HCT116 (cell line): ENCODE measurements at regions not wholly inside any gene's neighbourhood (a gene's known extent, or its start where the extent isn't known, plus 50 kb on each side); places are given as distances from the start of the nearest gene placed in this dataset.

Experiments used
- CEBPB ChIP-seq: IDR thresholded peaks from 2 replicates; pipeline ENCODE4 v1.6.1; 2012; ENCODE audit warnings: low read depth
- CTCF ChIP-seq, 3 experiments: fragments of 200-600 bp in 1 of 3; sonication (generic) in 1 of 3; IDR thresholded peaks in 2 of 3; conservative IDR thresholded peaks in 1 of 3; 2 replicates each; pipeline ENCODE4 v1.5.1; 2012 to 2017; ENCODE audit warnings: low read depth in 2 of 3, low read length in 2 of 3, antibody characterized with exemption in 1 of 3, borderline replicate concordance in 1 of 3, control low read depth in 1 of 3, mild to moderate bottlenecking in 1 of 3, mixed read lengths in 1 of 3, mixed run types in 1 of 3, moderate library complexity in 1 of 3; ENCODE audit not compliant: insufficient read depth in 1 of 3
- POLR2A ChIP-seq: IDR thresholded peaks from 2 replicates; pipeline ENCODE4 v1.7.0; 2011; ENCODE audit warnings: borderline replicate concordance; ENCODE audit not compliant: insufficient read depth, insufficient read length; ENCODE audit errors: extremely low read depth
- POLR2AphosphoS5 ChIP-seq: IDR thresholded peaks from 2 replicates; pipeline ENCODE4 v1.6.1; 2011; ENCODE audit warnings: mild to moderate bottlenecking, low read depth, low read length, moderate library complexity
- SIN3A ChIP-seq: IDR thresholded peaks from 2 replicates; pipeline ENCODE4 v1.6.1; 2012; ENCODE audit warnings: low read depth
- YY1 ChIP-seq: IDR thresholded peaks from 2 replicates; pipeline ENCODE4 v1.6.1; 2011; ENCODE audit warnings: low read length, low read depth, moderate library complexity, mild to moderate bottlenecking; ENCODE audit not compliant: insufficient replicate concordance; ENCODE audit errors: extremely low read depth

GRCh38 chr5:144684899-144685298 lies 514.2 kb downstream of the KCTD16 start:
- no peak for TF ChIP-seq POLR2AphosphoS5
- TF ChIP-seq YY1: no peak
- no peak for TF ChIP-seq CTCF (IDR thresholded peaks at IDR 0.05 in 2 of 3, conservative IDR thresholded peaks at IDR 0.05 in 1 of 3; ENCODE audit: borderline replicate concordance in 1 of 3, insufficient read depth in 1 of 3, low read depth in 2 of 3, low read length in 2 of 3)
- no peak for TF ChIP-seq POLR2A
- no peak for TF ChIP-seq SIN3A
- no peak for TF ChIP-seq CEBPB
